ENCODE measurements at regions not wholly inside any gene's neighbourhood (a gene's known extent, or its start where the extent isn't known, plus 50 kb on each side); places are given as distances from the start of the nearest gene placed in this dataset.

DNA sequence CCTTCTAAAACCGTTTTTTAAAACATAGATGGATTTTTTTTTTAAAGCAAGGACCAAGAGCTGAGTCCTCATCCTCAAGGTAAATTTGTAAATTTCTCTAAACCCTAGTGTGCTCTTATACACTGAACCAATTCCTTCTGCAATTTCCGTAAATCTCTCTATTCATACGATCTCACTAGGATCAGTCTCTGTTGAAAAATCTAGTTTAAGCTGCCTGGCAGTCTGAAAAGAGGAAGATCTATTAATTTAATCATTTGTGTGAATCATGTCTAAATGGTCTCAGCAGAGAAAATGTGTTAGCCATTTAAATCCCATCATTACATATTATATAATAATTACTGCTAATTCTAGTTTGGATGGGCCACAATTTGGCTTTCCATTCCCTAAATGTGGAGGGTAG, 184.2 kb upstream of the TSHZ2 start:
- TF ChIP-seq YY1 (IDR thresholded peaks at IDR 0.05; ENCODE audit: low read depth) (no peak), FOXM1 (IDR thresholded peaks at IDR 0.05; ENCODE audit: borderline replicate concordance, low read depth) (no peak), ZBTB7A (IDR thresholded peaks at IDR 0.05; ENCODE audit: low read depth) (no peak)
